ENCODE measurements at regions not wholly inside any gene's neighbourhood (a gene's known extent, or its start where the extent isn't known, plus 50 kb on each side); places are given as distances from the start of the nearest gene placed in this dataset.
"Not testable (repeated sequence)": the region's sequence is repeated elsewhere in the genome, so short reads cannot be mapped to it uniquely, and the experiment has no call there.

- no peak for DNase-seq
Measured at GRCh38 chr9:31671011-31671410, 713.4 kb upstream of the ACO1 start.

- DNase-seq, result no peak
Measured at GRCh38 chr9:31674264-31674663, 710.2 kb upstream of the ACO1 start.

GRCh38 chr9:31677415-31677814 lies 707.0 kb upstream of the ACO1 start:
- DNase-seq, result no peak

DNA sequence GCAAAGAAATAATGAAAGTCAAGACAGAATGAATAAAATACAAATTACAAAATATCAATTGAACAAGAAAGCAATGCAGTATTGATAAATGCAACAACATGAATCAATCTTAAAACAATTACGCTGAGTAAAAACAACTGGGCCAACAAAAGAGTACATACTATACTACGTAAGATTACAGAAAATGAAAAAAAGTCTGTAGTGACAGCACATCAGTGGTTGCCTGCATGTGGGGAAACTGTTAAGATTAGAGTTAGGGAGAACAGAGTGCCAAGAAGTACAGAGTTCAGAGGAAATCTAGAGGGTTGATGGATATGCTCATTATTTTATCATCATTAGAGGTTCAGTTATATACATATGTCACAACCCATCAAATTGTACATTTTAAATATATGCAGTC lies 706.6 kb upstream of the ACO1 start:
- no peak for DNase-seq

DNA sequence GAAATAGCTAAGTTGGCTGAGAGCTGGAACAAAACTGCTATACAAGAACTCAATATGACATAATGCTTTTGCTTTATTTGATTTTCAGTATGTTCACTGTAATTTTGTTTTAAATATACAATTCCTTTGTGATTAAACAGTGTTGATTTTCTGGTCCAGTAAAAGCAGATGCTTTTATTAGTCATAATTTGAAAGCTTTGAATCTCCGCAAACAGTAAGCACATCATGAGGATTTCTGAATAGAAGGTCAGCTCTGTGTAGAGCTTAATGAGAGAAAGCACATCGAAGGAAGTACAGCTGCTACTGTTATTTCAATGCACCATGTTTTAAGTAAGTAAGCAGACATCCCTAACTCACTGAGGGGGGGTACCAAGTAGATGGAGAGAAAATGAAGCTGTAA lies 701.3 kb upstream of the ACO1 start:
- DNase-seq, result no peak

DNA sequence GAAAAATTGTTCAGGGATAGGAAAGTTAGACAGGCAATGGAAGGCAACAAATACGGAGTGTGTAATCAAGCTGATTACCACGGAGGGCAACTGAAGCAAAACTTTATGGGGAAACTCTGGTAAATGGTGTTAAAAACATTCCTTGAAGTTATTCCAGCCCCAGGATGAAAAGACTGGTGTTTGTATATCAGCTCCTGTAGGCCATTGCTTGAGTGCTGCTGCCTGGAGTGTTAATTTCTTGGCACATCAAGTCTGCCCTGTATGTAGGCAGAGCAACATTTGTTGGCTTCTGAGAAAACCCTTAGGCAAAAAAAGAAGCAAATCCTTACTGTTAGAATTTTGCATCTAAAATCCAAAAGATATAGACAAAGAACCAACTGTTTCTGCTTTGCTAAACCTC lies 686.5 kb upstream of the ACO1 start:
- DNase-seq, result no peak

DNA sequence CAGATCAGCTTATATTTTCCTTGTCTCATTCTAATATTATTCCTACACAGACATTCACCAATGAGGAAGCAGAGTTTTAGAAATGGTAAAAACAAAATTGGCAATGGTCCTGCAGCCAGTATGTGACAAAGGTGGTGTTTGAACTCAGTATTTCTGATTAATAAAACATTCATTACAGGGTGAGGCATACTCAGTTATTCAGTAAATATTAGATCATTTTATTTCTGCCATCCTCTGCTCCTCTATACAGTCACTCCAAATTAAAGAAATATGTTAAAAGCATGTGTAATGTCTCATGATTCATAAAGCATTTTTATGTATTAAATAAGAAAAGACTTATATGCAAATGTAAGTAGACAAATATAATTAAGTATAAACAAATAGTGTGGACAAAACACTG lies 684.6 kb upstream of the ACO1 start:
- DNase-seq, result no peak

DNA sequence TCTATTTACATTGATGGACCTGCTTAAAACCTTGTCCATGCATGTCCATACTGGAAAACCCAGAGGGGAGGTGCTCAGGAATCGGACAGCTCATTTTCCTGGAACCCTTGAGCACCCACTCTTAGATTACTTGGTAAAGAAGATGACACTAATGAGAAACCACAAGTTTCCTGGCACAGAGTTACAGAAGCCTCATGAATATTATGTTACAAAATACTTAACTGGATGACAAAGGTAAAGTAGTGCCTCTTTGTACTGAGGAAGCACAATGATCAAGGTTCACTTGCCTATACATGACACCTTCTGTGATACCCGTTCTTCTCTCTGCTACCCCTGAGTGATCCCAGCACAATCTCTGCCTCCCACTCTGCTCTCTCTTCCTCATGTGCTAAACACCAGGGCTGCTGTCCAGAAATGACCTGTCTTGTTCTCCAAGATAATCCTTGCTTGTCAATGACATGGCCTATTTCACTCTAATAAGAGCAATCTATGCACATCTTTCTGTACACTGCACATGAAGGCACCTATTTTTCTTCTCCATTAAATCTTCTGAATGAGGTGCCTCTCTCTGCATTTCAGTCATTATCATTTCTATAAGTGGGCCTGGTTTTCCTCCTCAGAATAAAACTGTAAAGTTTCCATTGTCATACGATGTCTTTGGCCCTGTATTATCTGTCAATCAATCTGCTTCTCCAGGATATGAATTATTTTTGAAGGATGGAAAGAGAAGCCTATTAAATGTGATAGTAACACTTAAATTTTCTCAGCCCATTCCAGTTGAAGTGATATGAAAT lies 684.0 kb upstream of the ACO1 start:
- DNase-seq, result no peak

DNA sequence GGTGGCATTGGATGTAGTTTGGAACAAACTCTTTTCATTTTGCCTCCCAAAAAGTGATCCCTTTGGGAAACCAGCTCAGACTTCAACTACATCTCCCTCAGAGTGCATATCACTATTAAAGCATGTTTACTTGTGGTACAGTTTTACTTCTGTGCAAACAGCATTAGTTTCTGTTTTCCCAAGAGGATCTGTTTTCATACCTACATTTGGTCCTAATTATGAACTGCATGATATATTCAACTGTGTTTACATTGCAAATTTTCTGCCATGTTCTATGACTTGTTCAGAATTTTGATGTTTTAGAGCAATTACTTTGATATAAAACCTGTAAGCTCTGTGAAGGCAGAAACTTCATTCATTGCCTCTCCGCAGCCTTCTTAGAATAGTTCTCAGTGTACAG lies 681.5 kb upstream of the ACO1 start:
- DNase-seq, result no peak

GRCh38 chr9:31715250-31715649 lies 669.2 kb upstream of the ACO1 start:
- DNase-seq, result no peak

- DNase-seq, result no peak
Measured at GRCh38 chr9:31719262-31719661, 665.2 kb upstream of the ACO1 start.

GRCh38 chr9:31730398-31730797 lies 654.0 kb upstream of the ACO1 start:
- no peak for DNase-seq

- no peak for DNase-seq
Measured at GRCh38 chr9:31733166-31733565, 651.3 kb upstream of the ACO1 start.

DNA sequence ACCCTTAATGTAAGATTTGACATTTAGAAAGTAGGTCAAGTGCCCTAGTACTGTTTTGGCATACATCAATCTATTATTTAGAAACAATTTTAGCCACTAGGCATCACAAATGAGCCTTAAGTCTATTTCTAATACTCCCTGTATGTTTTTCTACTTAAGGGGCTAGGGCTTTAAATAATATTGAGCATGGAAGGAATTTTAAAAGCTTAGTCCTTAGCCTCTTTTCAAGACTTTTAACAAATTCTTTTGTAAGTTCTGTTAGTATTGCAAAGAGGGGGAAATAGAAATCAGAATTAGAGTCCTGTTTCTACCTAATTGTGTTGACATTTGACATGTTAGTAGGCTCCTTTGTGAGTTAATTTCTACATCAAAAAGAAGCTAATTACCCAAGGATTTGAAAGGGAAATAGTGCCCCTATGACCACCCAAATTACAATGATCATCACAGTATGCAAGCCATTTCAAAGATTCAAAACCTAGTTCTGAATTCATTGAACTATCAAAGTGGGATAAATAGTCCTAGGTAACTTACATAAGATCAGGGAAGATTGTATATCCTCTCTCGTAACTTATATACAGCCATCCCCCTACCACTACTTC lies 647.8 kb upstream of the ACO1 start:
- no peak for DNase-seq

- no peak for DNase-seq
Measured at GRCh38 chr9:31740705-31741104, 643.7 kb upstream of the ACO1 start.

- DNase-seq, result no peak
Measured at GRCh38 chr9:31744589-31744988, 639.9 kb upstream of the ACO1 start.

GRCh38 chr9:31745468-31745867 lies 639.0 kb upstream of the ACO1 start:
- DNase-seq, result no peak

- no peak for DNase-seq
Measured at GRCh38 chr9:31745886-31746285, 638.6 kb upstream of the ACO1 start.

GRCh38 chr9:31753756-31754155 lies 630.7 kb upstream of the ACO1 start:
- DNase-seq, result no peak

DNA sequence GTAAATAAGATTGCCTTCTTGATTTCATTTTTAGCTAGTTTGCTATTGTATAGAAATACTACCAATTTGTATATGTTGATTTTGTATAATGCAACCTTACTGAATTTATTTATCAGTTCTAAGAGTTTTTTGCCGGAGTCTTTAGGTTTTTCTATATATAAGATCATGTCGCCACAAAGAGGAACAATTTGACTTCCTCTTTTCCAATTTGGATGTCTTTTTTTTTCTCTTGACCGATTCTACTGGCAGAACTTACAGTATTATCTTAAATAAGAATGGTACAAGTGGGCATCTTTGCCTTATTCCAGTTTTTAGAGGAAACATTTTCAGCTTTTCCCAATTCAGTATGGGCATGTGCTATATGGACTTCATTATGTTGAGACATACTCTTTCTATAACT lies 624.7 kb upstream of the ACO1 start:
- DNase-seq, result no peak

- DNase-seq, result not testable (repeated sequence)
Measured at GRCh38 chr9:31774021-31774420, 610.4 kb upstream of the ACO1 start.

GRCh38 chr9:31774571-31774970 lies 609.9 kb upstream of the ACO1 start:
- no peak for DNase-seq

DNA sequence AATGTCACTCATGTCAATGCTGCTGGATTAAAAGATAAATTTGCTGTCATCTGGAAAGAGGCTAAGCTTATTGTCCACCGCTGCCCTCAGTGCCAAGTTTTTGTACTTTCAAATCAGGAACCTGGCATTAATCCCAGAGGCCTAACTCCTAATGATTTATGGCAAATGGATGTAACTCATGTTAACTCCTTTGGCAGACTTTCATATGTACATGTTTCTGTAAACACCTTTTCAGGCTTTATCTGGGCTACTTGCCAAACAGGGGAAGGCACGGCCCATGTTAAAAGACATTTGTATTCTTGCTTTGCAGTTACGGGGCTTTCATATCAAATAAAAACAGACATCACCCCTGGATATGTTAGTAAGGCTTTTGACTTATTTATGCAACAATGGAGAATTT lies 608.0 kb upstream of the ACO1 start:
- DNase-seq, result no peak

DNA sequence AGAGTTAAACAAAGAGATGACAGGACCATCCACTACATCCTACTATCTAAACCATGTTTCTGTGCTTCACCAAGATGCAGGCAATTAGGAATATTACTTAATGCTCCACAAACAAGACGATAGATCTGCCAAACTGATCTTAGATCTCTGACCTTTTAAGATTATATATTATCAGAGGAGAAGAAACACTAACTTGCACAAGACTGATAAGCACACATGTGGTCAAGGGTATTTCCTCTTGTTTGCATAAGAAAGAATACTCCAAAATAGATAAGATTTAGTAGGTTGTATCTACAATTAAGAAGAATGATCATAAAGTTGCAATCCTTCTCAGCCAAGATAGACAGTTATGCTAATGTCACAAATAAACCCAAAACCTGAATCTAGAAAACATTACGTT lies 601.0 kb upstream of the ACO1 start:
- DNase-seq, result no peak

- DNase-seq, result no peak
Measured at GRCh38 chr9:31790720-31791119, 593.7 kb upstream of the ACO1 start.
